ENCODE measurements at regions not wholly inside any gene's neighbourhood (a gene's known extent, or its start where the extent isn't known, plus 50 kb on each side); places are given as distances from the start of the nearest gene placed in this dataset.

DNA sequence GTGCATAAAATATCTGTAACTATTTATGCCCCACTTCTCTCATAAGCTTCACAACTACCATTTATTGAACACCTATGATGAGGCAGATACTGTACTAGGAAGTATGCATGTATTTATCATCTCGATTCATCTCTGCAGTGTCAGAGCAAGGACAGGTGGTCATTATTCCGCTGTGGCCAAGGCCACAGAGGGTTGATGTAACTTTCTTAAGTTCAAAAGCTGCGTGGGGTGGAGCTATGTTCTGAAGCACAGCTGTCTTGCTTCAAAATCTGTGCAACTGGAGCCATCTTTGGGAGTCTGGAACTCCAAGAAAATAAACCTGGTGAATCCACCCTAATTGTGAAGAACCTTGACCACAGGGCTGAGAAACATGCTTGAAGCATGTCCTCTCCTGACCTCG lies 60.2 kb upstream of the HMGXB4 start:
- no peak overlapping the region for H2BK120ac ChIP-seq (ENCODE audit: low read depth, low read length)
- no peak overlapping the region for H3K27ac ChIP-seq (ENCODE audit: insufficient read depth, low read length)
- H3K4me1 ChIP-seq (ENCODE audit: control insufficient read depth, insufficient read depth, low read length): no peaks in the 10 kb centered on the region
- H2BK15ac ChIP-seq (ENCODE audit: low read depth, low read length): no peak overlapping the region
- TF ChIP-seq RFX5 (IDR thresholded peaks at IDR 0.05; ENCODE audit: low read depth, low read length): no peak
- TF ChIP-seq BHLHE40 (IDR thresholded peaks at IDR 0.05; ENCODE audit: low read depth, low read length): no peak
- no peak for TF ChIP-seq RCOR1 (IDR thresholded peaks at IDR 0.05; ENCODE audit: insufficient replicate concordance, low read length)
- TF ChIP-seq POLR2A (IDR thresholded peaks at IDR 0.05; ENCODE audit: low read depth, low read length): no peak
- no peak for TF ChIP-seq CTCF (conservative IDR thresholded peaks at IDR 0.05; ENCODE audit: low read depth, low read length)
- TF ChIP-seq MAFK (IDR thresholded peaks at IDR 0.05; ENCODE audit: low read depth, low read length): no peak
- no peak for TF ChIP-seq MXI1 (IDR thresholded peaks at IDR 0.05; ENCODE audit: borderline replicate concordance, low read depth, low read length)
- DNase-seq (no peak), ATAC-seq (ENCODE audit: low read depth) (no peak)
- H3K18ac ChIP-seq (ENCODE audit: low read depth, low read length): no peak overlapping the region
- intact Hi-C loops (cut with micrococcal nuclease): no loop called here
- no peak overlapping the region for H4K91ac ChIP-seq (ENCODE audit: insufficient read depth, low read depth, low read length)
- peaks cover 2% of the 10 kb centered on the region; the same call in 1 of the 2 replicates for H3K27me3 ChIP-seq (ENCODE audit: control insufficient read depth, insufficient read depth, low read length)
- H3K14ac ChIP-seq (replicated peaks; ENCODE audit: low read depth, low read length): no peak overlapping the region
- H3K36me3 ChIP-seq (ENCODE audit: control insufficient read depth, insufficient read depth, low read length): no peaks in the 10 kb centered on the region
- H4K20me1 ChIP-seq (ENCODE audit: insufficient read depth, low read length): no peaks in the 10 kb centered on the region
- CTCF ChIA-PET: interaction anchor here (1.5 kb wide), 1 partner anchor 46 kb away, joined by 5 read pairs; no protein-coding TSS in a partner anchor
- H2BK5ac ChIP-seq (ENCODE audit: low read depth, low read length, poor library complexity, severe bottlenecking): no peak overlapping the region
- H4K8ac ChIP-seq (ENCODE audit: low read depth in 2 of 2, low read length in 2 of 2): no peak overlapping the region
- no peaks in the 10 kb centered on the region for H3K9me3 ChIP-seq (ENCODE audit: control insufficient read depth, insufficient read depth, low read length)
- no peak overlapping the region for H2AK5ac ChIP-seq (ENCODE audit: low read depth, low read length)
- no peak overlapping the region for H3K4me3 ChIP-seq (ENCODE audit: insufficient read depth, low read depth, low read length)
- H2AFZ ChIP-seq (replicated peaks; ENCODE audit: low read length, poor library complexity): no peak overlapping the region
- no peak overlapping the region for H4K5ac ChIP-seq (ENCODE audit: low read depth, low read length)
- no peak overlapping the region for H3K23ac ChIP-seq (ENCODE audit: low read depth, low read length)
- no TSS peak for BruUV-seq (replicated peaks)
- H3K79me1 ChIP-seq (ENCODE audit: low read depth in 1 of 2, low read length in 2 of 2): no peaks in the 10 kb centered on the region
- H2AK9ac ChIP-seq (replicated peaks; ENCODE audit: low read depth, low read length, poor library complexity): no peak overlapping the region
- no peak overlapping the region for H3K4ac ChIP-seq (ENCODE audit: low read depth, low read length)
- H3K9ac ChIP-seq (ENCODE audit: low read depth, low read length): no peak overlapping the region
- in situ Hi-C loops (cut with MboI; ENCODE audit: low sequenced_read_pairs): no loop called here
- no peaks in the 10 kb centered on the region for H3K9me1 ChIP-seq (ENCODE audit: insufficient read depth, low read length)
- POLR2A ChIA-PET (ENCODE audit: unreplicated experiment): no interaction called here
- dilution Hi-C loops (cut with HindIII; ENCODE audit: low sequenced_read_pairs, unreplicated experiment): no loop called here
- H3K4me2 ChIP-seq (ENCODE audit: low read depth, low read length): no peak overlapping the region
- no peak overlapping the region for H2BK20ac ChIP-seq (ENCODE audit: low read depth, low read length)
- WGBS, 2 experiments (ENCODE audit: extremely low coverage in 2 of 2, insufficient read length in 1 of 2): 27% methylated on average over 2 of the region's 4 CpGs; no CpG with 5 or more reads in 1 of the 2 experiments
- no peak overlapping the region for H3K56ac ChIP-seq (ENCODE audit: extremely low read depth, insufficient read depth, low read length)
